Caki2 (cell line): ENCODE measurements at regions not wholly inside any gene's neighbourhood (a gene's known extent, or its start where the extent isn't known, plus 50 kb on each side); places are given as distances from the start of the nearest gene placed in this dataset.
"Not testable (repeated sequence)": the region's sequence is repeated elsewhere in the genome, so short reads cannot be mapped to it uniquely, and the experiment has no call there.

Experiments used
- DNase-seq: peaks from one replicate; pipeline ENCODE4 v3.0.0-alpha.2; 2015; ENCODE audit warnings: low read depth
- in situ Hi-C: cut with HindIII; loops from 2 replicates; pipeline ENCODE4 v1.10.0; 2016; ENCODE audit warnings: low sequenced_read_pairs, low pct_unique_long_range_greater_than_20kb, mixed read lengths

- in situ Hi-C loops = no loop called here
Observed at GRCh38 chr17:20797292-20797691, 217.8 kb downstream of the CDRT15L2 start.

GRCh38 chr17:20800146-20800545 lies 220.6 kb downstream of the CDRT15L2 start:
- no peak for DNase-seq
- in situ Hi-C loops = no loop called here

More at GRCh38 chr17:20797292-20797691, 217.8 kb downstream of the CDRT15L2 start:
- no peak for DNase-seq

GRCh38 chr17:20805751-20806150 lies 226.2 kb downstream of the CDRT15L2 start:
- no peak for DNase-seq
- in situ Hi-C loops = no loop called here

- DNase-seq, in situ Hi-C loops: not testable (repeated sequence)
Observed at GRCh38 chr17:20807566-20807965, 228.0 kb downstream of the CDRT15L2 start.

- in situ Hi-C loops, DNase-seq: not testable (repeated sequence)
Observed at GRCh38 chr17:20815410-20815809, 227.4 kb downstream of the USP22 start.

GRCh38 chr17:20823905-20824304 lies 218.9 kb downstream of the USP22 start:
- in situ Hi-C loops = no loop called here
- no peak for DNase-seq

GRCh38 chr17:20825539-20825938 lies 217.3 kb downstream of the USP22 start:
- no peak for DNase-seq
- in situ Hi-C loops = no loop called here

- DNase-seq, in situ Hi-C loops: not testable (repeated sequence)
Observed at GRCh38 chr17:20840453-20840852, 202.4 kb downstream of the USP22 start.

GRCh38 chr17:20840987-20841865 lies 201.6 kb downstream of the USP22 start:
- DNase-seq, in situ Hi-C loops: not testable (repeated sequence)

- in situ Hi-C loops, DNase-seq: not testable (repeated sequence)
Observed at GRCh38 chr17:20842012-20842411, 200.8 kb downstream of the USP22 start.

- DNase-seq, in situ Hi-C loops: not testable (repeated sequence)
Observed at GRCh38 chr17:20843261-20843660, 199.6 kb downstream of the USP22 start.

- in situ Hi-C loops, DNase-seq: not testable (repeated sequence)
Observed at GRCh38 chr17:20843799-20844553, 198.8 kb downstream of the USP22 start.

GRCh38 chr17:20848869-20849443 lies 193.9 kb downstream of the USP22 start:
- in situ Hi-C loops, DNase-seq: not testable (repeated sequence)

GRCh38 chr17:20851591-20852238 lies 191.1 kb downstream of the USP22 start:
- in situ Hi-C loops, DNase-seq: not testable (repeated sequence)

GRCh38 chr17:20852239-20852989 lies 190.4 kb downstream of the USP22 start:
- in situ Hi-C loops = no loop called here
- DNase-seq = peak; percentile 7

GRCh38 chr17:20852990-20853370 lies 189.8 kb downstream of the USP22 start:
- DNase-seq = no peak
- in situ Hi-C loops = no loop called here

GRCh38 chr17:20855910-20856470 lies 186.8 kb downstream of the USP22 start:
- DNase-seq, in situ Hi-C loops: not testable (repeated sequence)
